CD4-positive, alpha-beta T cell treated with Interleukin-21 for 1 hour (primary cell): ENCODE measurements at regions not wholly inside any gene's neighbourhood (a gene's known extent, or its start where the extent isn't known, plus 50 kb on each side); places are given as distances from the start of the nearest gene placed in this dataset.
"Not testable (repeated sequence)": the region's sequence is repeated elsewhere in the genome, so short reads cannot be mapped to it uniquely, and the experiment has no call there.

ENCODE experiments used
- DNase-seq: peaks from one replicate; pipeline ENCODE4 v3.0.0-alpha.2; 2020

GRCh38 chrY:7720974-7721373, 809.4 kb upstream of the AMELY start:
- no peak for DNase-seq

DNA sequence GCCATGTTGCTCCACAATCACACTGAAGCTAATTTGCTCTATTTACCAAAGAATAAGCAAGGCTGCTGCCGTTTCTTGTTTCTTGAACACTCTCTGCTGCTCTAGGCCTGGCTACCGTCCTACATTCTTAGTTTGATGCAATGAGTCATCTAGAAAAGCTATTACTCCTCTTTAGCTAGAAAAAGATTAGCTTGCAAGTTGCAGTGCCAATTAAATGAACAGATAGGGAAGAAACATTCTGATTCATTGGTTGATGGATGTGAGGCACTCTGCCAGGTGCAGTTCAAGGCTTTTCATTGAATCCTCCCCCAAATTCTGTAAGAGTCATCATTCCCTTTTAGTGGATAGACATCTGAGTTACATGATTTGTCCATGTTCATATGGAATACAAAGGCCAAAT, 807.7 kb upstream of the AMELY start:
- DNase-seq: no peak

DNA sequence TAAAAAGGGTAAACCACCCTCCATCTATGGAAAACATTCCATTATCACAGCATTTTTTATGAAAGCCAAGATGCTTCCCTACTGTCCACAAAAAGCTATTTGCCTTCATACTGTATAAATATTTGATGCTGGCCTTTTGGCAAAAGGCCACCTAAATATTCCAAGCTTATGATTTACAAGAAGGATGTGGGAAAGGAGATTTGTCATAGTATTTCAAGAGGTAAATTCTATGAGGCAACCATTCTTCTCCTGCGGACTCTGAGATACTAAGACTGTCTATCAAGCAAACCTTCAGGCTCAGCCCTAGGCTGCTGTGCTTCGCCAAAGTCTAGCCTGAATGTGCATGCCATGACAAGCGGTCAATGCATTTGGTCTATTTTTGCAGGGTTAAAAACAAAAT, 807.1 kb upstream of the AMELY start:
- DNase-seq: no peak

- no peak for DNase-seq
Measured at GRCh38 chrY:7718126-7718525, 806.6 kb upstream of the AMELY start.

GRCh38 chrY:7714426-7714825, 802.9 kb upstream of the AMELY start:
- no peak for DNase-seq

DNA sequence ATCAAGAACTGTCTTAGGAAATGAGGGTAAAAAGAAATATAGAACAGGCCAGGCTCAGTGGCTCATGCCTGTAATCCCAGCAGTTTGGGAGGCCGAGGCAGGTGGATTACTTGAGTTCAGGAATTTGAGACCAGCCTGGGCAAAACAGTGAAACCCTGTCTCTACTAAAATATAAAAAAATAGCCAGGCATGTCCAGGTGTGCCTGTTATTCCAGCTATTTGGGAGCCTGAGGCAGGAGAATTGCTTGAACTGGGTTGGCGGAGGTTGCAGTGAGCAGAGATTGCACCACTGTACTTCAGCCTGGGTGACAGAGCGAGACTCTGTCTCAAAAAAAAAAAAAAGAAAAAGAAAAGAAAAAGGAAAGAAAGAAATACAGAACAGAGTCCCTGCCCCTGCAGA, 802.2 kb upstream of the AMELY start:
- DNase-seq: not testable (repeated sequence)

- DNase-seq: no peak
Measured at GRCh38 chrY:7712289-7712688, 800.7 kb upstream of the AMELY start.

GRCh38 chrY:7703578-7704140, 792.1 kb upstream of the AMELY start:
- DNase-seq: no peak

GRCh38 chrY:7702481-7702880, 790.9 kb upstream of the AMELY start:
- DNase-seq: no peak

DNA sequence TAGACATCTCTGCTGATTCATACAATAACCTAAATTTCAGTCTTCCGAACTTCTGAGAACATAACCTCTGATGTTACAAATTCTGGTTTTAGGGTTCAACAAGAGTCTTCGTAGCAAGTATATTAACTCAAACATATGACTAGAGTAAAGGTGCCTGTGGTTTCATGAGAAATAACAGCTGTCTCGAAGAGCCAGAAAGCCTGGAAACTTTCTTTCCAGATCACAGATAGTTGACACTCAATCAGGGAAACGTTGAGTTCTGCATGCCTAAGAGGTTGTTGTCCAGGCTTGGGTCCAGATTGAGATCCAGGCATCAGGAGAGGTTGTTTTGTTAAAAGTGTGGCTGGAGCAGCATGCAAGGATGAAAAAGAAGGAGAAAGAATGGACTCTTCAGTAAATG, 790.1 kb upstream of the AMELY start:
- no peak for DNase-seq

GRCh38 chrY:7697506-7697905, 786.0 kb upstream of the AMELY start:
- no peak for DNase-seq

GRCh38 chrY:7692701-7693100, 781.1 kb upstream of the AMELY start:
- DNase-seq: no peak

DNA sequence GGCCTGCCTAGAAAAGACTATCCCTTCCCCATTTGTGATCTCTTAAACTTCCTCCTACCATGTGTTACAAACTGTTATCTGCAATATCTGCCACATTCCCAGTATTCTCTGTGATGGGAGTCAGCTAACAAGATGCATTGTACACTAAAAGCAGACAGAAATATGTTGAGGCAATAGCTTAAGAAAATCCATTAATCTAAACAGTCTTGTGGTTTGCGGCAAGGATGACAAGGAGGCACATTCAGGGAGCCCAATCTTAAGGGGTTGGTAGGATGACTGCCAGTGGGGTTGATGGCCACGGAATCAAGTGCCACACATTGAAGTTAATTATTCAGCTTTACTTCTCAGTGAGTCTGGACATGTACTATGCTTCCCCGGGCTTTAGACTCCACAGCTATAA, 775.5 kb upstream of the AMELY start:
- DNase-seq: no peak

- DNase-seq: no peak
Measured at GRCh38 chrY:7684546-7684945, 773.0 kb upstream of the AMELY start.

DNA sequence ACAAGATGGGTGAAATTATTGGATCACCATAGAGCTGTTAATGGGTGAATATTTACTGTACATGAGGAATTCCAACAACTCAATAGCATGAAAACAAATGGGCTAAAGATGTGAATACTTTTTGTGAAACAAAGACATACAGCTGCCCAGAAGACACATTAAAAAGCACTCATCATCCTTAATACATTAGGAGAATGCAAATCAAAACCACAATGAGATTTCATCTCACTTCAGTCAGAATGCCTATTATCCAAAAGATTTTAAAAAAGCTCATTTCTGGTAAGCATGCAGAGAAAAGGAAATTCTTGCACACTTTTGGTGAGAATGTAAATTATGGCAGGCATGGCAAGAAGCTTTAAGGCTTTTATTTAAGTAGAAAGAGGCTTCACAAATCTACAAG, 770.8 kb upstream of the AMELY start:
- no peak for DNase-seq

GRCh38 chrY:7681426-7681825, 769.9 kb upstream of the AMELY start:
- no peak for DNase-seq

GRCh38 chrY:7674465-7674864, 762.9 kb upstream of the AMELY start:
- no peak for DNase-seq

- no peak for DNase-seq
Measured at GRCh38 chrY:7672796-7673195, 761.2 kb upstream of the AMELY start.

GRCh38 chrY:7663261-7663660, 751.7 kb upstream of the AMELY start:
- no peak for DNase-seq

GRCh38 chrY:7659047-7659446, 747.5 kb upstream of the AMELY start:
- DNase-seq: no peak

- DNase-seq: no peak
Measured at GRCh38 chrY:7656596-7656995, 745.0 kb upstream of the AMELY start.

DNA sequence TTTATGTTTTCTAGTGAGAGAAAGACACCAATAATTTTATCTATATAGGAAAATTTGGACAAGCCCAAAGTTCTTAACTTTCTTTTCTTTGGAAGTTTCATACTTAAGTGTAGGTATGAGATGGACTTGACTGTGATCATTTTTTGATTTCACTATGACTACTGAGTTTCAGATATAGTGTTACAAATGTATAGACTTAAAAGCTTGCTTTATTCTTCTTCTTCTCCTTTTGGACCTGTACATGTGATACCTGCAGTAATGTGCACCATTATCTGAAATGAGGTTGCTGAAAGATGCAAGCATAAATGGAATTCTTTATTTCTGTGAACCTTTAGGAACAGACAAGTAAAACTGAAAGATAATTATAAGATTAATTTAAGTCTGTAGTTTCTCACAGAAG, 743.4 kb upstream of the AMELY start:
- DNase-seq: no peak

DNA sequence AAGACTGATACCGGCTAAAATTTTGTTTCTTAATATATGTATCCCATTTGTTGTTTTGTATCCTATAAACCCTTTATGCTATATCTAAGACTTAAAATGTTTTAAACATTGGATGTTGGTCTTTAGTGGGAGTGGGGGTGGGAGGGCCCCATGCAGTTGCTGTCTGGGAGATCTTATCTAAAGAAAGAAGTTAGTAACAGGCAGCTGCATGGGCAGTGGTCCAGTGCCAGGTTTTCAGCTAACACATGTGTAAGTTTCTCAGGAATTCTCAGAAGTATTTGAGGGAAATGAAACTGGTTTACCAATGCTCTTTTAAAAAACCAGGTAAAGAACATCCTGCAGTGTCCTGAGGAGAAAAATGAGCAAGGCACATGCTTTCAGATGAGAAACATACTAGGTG, 738.3 kb upstream of the AMELY start:
- DNase-seq: not testable (repeated sequence)
